SK-N-SH (cell line): ENCODE measurements at regions not wholly inside any gene's neighbourhood (a gene's known extent, or its start where the extent isn't known, plus 50 kb on each side); places are given as distances from the start of the nearest gene placed in this dataset.

ENCODE experiments used
- FOXJ3 ChIP-seq: sonication (generic); formaldehyde crosslinking; IDR thresholded peaks from 2 replicates; pipeline ENCODE4 v1.5.1; 2020; ENCODE audit warnings: mild to moderate bottlenecking, missing genetic modification reagents
- MXI1 ChIP-seq: IDR thresholded peaks from 2 replicates; pipeline ENCODE4 v1.6.1; 2012; ENCODE audit warnings: mild to moderate bottlenecking, low read depth, low read length, improper control_type of control experiment
- NFIC ChIP-seq: IDR thresholded peaks from 2 replicates; pipeline ENCODE4 v1.4.0; 2012; ENCODE audit warnings: borderline replicate concordance
- NRF1 ChIP-seq: IDR thresholded peaks from 2 replicates; pipeline ENCODE4 v1.6.1; 2012; ENCODE audit warnings: low read depth, mild to moderate bottlenecking, low read length
- POLR2AphosphoS5 ChIP-seq: IDR thresholded peaks from 2 replicates; pipeline ENCODE4 v1.6.1; 2012; ENCODE audit warnings: low read depth, low read length
- SMC3 ChIP-seq: IDR thresholded peaks from 2 replicates; pipeline ENCODE4 v1.6.1; 2012; ENCODE audit warnings: low read depth, low read length, improper control_type of control experiment
- TF ChIP-seq, protein P1 (sequence below): fragments of 150-350 bp; IDR thresholded peaks from 2 replicates; pipeline ENCODE4 v1.6.1; 2016; ENCODE audit warnings: mild to moderate bottlenecking, low read depth, low read length
- TF ChIP-seq, protein P2 (sequence below): fragments of 200-600 bp; sonication (generic); IDR thresholded peaks from 2 replicates; pipeline ENCODE4 v1.6.1; 2017; ENCODE audit warnings: antibody characterized with exemption, mild to moderate bottlenecking, moderate library complexity
- TF ChIP-seq, protein P3 (sequence below): fragments of 150-350 bp; IDR thresholded peaks from 2 replicates; pipeline ENCODE4 v1.6.1; 2017; ENCODE audit warnings: antibody characterized with exemption, low read length, low read depth, borderline replicate concordance
- TF ChIP-seq, protein P4 (sequence below): IDR thresholded peaks from 2 replicates; pipeline ENCODE4; 2012
- TF ChIP-seq, protein P5 (sequence below): IDR thresholded peaks from 2 replicates; pipeline ENCODE4 v1.6.1; 2012; ENCODE audit warnings: mild to moderate bottlenecking, low read depth, low read length, moderate library complexity
- TF ChIP-seq, protein P6 (sequence below): IDR thresholded peaks from 2 replicates; pipeline ENCODE4 v1.4.0; 2012; ENCODE audit warnings: low read depth

DNA sequence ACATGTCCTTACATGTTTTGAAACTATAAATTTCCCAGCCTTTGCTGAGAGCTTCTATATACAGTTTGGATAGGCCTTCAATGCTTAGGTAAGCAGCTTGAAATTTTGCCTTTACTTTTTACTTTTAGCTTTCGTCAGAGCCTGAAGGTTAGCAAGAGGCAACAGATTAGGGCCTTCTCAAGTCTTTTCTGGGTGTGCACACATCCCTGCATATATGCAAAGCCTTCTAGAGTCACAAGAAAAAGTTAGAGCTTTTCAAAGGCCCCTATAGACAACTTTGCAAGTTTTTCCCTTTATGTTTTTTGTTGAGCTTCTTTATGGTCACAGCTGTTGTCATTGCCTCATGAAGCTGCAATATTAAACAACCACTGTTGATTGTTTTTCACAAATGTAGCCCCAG is 778.4 kb downstream of the GALC start:
- TF ChIP-seq, protein P1, sequence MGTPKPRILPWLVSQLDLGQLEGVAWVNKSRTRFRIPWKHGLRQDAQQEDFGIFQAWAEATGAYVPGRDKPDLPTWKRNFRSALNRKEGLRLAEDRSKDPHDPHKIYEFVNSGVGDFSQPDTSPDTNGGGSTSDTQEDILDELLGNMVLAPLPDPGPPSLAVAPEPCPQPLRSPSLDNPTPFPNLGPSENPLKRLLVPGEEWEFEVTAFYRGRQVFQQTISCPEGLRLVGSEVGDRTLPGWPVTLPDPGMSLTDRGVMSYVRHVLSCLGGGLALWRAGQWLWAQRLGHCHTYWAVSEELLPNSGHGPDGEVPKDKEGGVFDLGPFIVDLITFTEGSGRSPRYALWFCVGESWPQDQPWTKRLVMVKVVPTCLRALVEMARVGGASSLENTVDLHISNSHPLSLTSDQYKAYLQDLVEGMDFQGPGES, result no peak
- TF ChIP-seq, protein P2, sequence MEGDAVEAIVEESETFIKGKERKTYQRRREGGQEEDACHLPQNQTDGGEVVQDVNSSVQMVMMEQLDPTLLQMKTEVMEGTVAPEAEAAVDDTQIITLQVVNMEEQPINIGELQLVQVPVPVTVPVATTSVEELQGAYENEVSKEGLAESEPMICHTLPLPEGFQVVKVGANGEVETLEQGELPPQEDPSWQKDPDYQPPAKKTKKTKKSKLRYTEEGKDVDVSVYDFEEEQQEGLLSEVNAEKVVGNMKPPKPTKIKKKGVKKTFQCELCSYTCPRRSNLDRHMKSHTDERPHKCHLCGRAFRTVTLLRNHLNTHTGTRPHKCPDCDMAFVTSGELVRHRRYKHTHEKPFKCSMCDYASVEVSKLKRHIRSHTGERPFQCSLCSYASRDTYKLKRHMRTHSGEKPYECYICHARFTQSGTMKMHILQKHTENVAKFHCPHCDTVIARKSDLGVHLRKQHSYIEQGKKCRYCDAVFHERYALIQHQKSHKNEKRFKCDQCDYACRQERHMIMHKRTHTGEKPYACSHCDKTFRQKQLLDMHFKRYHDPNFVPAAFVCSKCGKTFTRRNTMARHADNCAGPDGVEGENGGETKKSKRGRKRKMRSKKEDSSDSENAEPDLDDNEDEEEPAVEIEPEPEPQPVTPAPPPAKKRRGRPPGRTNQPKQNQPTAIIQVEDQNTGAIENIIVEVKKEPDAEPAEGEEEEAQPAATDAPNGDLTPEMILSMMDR, result no peak
- TF ChIP-seq POLR2AphosphoS5 (no peak), SMC3 (no peak), NFIC (no peak), MXI1 (no peak), FOXJ3 (CRISPR knock-in tag) (no peak), NRF1 (no peak)
- TF ChIP-seq, protein P3, sequence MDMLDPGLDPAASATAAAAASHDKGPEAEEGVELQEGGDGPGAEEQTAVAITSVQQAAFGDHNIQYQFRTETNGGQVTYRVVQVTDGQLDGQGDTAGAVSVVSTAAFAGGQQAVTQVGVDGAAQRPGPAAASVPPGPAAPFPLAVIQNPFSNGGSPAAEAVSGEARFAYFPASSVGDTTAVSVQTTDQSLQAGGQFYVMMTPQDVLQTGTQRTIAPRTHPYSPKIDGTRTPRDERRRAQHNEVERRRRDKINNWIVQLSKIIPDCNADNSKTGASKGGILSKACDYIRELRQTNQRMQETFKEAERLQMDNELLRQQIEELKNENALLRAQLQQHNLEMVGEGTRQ, result no peak
- TF ChIP-seq, protein P4, sequence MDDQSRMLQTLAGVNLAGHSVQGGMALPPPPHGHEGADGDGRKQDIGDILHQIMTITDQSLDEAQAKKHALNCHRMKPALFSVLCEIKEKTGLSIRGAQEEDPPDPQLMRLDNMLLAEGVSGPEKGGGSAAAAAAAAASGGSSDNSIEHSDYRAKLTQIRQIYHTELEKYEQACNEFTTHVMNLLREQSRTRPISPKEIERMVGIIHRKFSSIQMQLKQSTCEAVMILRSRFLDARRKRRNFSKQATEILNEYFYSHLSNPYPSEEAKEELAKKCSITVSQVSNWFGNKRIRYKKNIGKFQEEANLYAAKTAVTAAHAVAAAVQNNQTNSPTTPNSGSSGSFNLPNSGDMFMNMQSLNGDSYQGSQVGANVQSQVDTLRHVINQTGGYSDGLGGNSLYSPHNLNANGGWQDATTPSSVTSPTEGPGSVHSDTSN, result no peak
- TF ChIP-seq, protein P5, sequence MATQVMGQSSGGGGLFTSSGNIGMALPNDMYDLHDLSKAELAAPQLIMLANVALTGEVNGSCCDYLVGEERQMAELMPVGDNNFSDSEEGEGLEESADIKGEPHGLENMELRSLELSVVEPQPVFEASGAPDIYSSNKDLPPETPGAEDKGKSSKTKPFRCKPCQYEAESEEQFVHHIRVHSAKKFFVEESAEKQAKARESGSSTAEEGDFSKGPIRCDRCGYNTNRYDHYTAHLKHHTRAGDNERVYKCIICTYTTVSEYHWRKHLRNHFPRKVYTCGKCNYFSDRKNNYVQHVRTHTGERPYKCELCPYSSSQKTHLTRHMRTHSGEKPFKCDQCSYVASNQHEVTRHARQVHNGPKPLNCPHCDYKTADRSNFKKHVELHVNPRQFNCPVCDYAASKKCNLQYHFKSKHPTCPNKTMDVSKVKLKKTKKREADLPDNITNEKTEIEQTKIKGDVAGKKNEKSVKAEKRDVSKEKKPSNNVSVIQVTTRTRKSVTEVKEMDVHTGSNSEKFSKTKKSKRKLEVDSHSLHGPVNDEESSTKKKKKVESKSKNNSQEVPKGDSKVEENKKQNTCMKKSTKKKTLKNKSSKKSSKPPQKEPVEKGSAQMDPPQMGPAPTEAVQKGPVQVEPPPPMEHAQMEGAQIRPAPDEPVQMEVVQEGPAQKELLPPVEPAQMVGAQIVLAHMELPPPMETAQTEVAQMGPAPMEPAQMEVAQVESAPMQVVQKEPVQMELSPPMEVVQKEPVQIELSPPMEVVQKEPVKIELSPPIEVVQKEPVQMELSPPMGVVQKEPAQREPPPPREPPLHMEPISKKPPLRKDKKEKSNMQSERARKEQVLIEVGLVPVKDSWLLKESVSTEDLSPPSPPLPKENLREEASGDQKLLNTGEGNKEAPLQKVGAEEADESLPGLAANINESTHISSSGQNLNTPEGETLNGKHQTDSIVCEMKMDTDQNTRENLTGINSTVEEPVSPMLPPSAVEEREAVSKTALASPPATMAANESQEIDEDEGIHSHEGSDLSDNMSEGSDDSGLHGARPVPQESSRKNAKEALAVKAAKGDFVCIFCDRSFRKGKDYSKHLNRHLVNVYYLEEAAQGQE, result no peak
- TF ChIP-seq, protein P6, sequence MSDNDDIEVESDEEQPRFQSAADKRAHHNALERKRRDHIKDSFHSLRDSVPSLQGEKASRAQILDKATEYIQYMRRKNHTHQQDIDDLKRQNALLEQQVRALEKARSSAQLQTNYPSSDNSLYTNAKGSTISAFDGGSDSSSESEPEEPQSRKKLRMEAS, result no peak
